PC-9 (cell line): ENCODE measurements at regions not wholly inside any gene's neighbourhood (a gene's known extent, or its start where the extent isn't known, plus 50 kb on each side); places are given as distances from the start of the nearest gene placed in this dataset.

Experiments used
- BruUV-seq: library from RNA; stranded (reverse); fragments of 400-500 nt; replicated peaks from 2 replicates; lab custom pipeline; 2021; lab: Mats Ljungman, UMichigan
- CTCF ChIA-PET: fragments of 300-600 bp; sonication (Branson Sonifier 250); formaldehyde crosslinking; loops from one replicate; lab custom pipeline; 2022; ENCODE audit warnings: antibody characterized with exemption; lab: Charles Lee
- POLR2A ChIA-PET: fragments of 300-600 bp; sonication (Branson Sonifier 250); formaldehyde crosslinking; loops from one replicate; lab custom pipeline; 2022; ENCODE audit warnings: antibody characterized with exemption; ENCODE audit not compliant: unreplicated experiment; lab: Charles Lee
- DNase-seq, 2 experiments: peaks; one replicate each; pipeline versions ENCODE4 v3.0.0 to v3.0.0-alpha.2; 2015 to 2022; ENCODE audit warnings: mixed read lengths in 1 of 2
- H2AFZ ChIP-seq: fragments of 200-600 bp; sonication (generic); 2 replicates; pipeline ENCODE4 v1.8.1; 2017; ENCODE audit warnings: antibody characterized with exemption
- H3F3A ChIP-seq: fragments of 200-600 bp; sonication (generic); 2 replicates; pipeline ENCODE4 v1.8.1; 2017; ENCODE audit warnings: antibody characterized with exemption, mild to moderate bottlenecking, low read depth; ENCODE audit not compliant: insufficient read depth
- H3K27ac ChIP-seq: fragments of 200-600 bp; sonication (generic); 2 replicates; pipeline ENCODE4 v1.6.1; 2016; ENCODE audit warnings: mixed run types
- H3K27me3 ChIP-seq: fragments of 200-600 bp; sonication (generic); 2 replicates; pipeline ENCODE4 v1.6.1; 2016; ENCODE audit warnings: low read depth, mixed run types; ENCODE audit not compliant: insufficient read depth
- H3K36me3 ChIP-seq: fragments of 200-600 bp; sonication (generic); 2 replicates; pipeline ENCODE4 v1.6.1; 2016; ENCODE audit warnings: low read depth, mixed run types
- H3K4me1 ChIP-seq: fragments of 200-600 bp; sonication (generic); replicated peaks from 2 replicates; pipeline ENCODE4 v1.6.1; 2016; ENCODE audit warnings: mixed run types; ENCODE audit not compliant: insufficient read depth
- H3K4me2 ChIP-seq: fragments of 200-600 bp; sonication (generic); 2 replicates; pipeline ENCODE4 v1.6.1; 2017; ENCODE audit warnings: mixed run types
- H3K4me3 ChIP-seq: fragments of 200-600 bp; sonication (generic); 2 replicates; pipeline ENCODE4 v1.6.1; 2016; ENCODE audit warnings: mixed run types
- H3K79me2 ChIP-seq: fragments of 200-600 bp; sonication (generic); 2 replicates; pipeline ENCODE4 v1.6.1; 2017; ENCODE audit warnings: low read depth, mixed run types
- H3K9me2 ChIP-seq: fragments of 200-600 bp; sonication (generic); 2 replicates; pipeline ENCODE4 v1.8.1; 2017; ENCODE audit warnings: mild to moderate bottlenecking; ENCODE audit not compliant: insufficient read depth
- H3K9me3 ChIP-seq: fragments of 200-600 bp; sonication (generic); 2 replicates; pipeline ENCODE4 v1.8.1; 2016; ENCODE audit warnings: low read depth; ENCODE audit not compliant: insufficient read depth
- H4K20me1 ChIP-seq: fragments of 200-600 bp; sonication (generic); 2 replicates; pipeline ENCODE4 v1.8.1; 2017; ENCODE audit not compliant: insufficient read depth
- CTCF ChIP-seq: fragments of 200-600 bp; sonication (generic); conservative IDR thresholded peaks from 2 replicates; pipeline ENCODE4 v1.6.1; 2017; ENCODE audit warnings: mixed run types, antibody characterized with exemption, mild to moderate bottlenecking, moderate library complexity
- EZH2 ChIP-seq: fragments of 200-600 bp; sonication (generic); IDR thresholded peaks from 2 replicates; pipeline ENCODE4 v1.8.0; 2017; ENCODE audit warnings: antibody characterized with exemption, low read depth
- intact Hi-C: fragments of 100-400 bp; cut with micrococcal nuclease; formaldehyde crosslinking; loops from one replicate; pipeline ENCODE4 v1.10.0; 2022; ENCODE audit not compliant: unreplicated experiment

- ChIA-PET POLR2A (no interaction called here), CTCF (no interaction called here)
- no peaks in the 10 kb centered on the region for H3K36me3 ChIP-seq
- H3K4me1 ChIP-seq = no peaks in the 10 kb centered on the region
- H3K4me2 ChIP-seq = no peak overlapping the region
- no peaks in the 10 kb centered on the region for H3K9me3 ChIP-seq
- H3F3A ChIP-seq = no peaks in the 10 kb centered on the region
- intact Hi-C loops = loop anchor here (5.0 kb wide), 1 partner anchor 206 kb away; no protein-coding TSS in a partner anchor
- TF ChIP-seq EZH2 (no peak), CTCF (no peak)
- H3K4me3 ChIP-seq = no peak overlapping the region
- H3K27me3 ChIP-seq = 0 out of 2 replicates have a peak, but pooled peaks cover 4% of the 10 kb centered on the region
- DNase-seq = no peak
- no peak overlapping the region for H3K27ac ChIP-seq
- no peaks in the 10 kb centered on the region for H4K20me1 ChIP-seq
- no peaks in the 10 kb centered on the region for H3K79me2 ChIP-seq
- no peaks in the 10 kb centered on the region for H3K9me2 ChIP-seq
- no TSS peak for BruUV-seq
- H2AFZ ChIP-seq = no peak overlapping the region
Observed at GRCh38 chr5:16346380-16346779, 119.2 kb downstream of the ZNF622 start.

GRCh38 chr5:16345454-16345853 lies 120.1 kb downstream of the ZNF622 start:
- ChIA-PET CTCF (no interaction called here), POLR2A (no interaction called here)
- BruUV-seq = no TSS peak
- Histone ChIP-seq H4K20me1 (no peaks in the 10 kb centered on the region), H3K4me1 (no peaks in the 10 kb centered on the region), H3K4me2 (no peak overlapping the region), H3K4me3 (no peak overlapping the region), H3K36me3 (no peaks in the 10 kb centered on the region), H3K79me2 (no peaks in the 10 kb centered on the region), H3F3A (no peaks in the 10 kb centered on the region), H3K9me3 (no peaks in the 10 kb centered on the region), H3K27ac (no peak overlapping the region), H3K9me2 (no peaks in the 10 kb centered on the region), H2AFZ (no peak overlapping the region), H3K27me3 (0 out of 2 replicates have a peak, but pooled peaks cover 4% of the 10 kb centered on the region)
- no peak for TF ChIP-seq CTCF
- no peak for TF ChIP-seq EZH2
- DNase-seq = no peak
- intact Hi-C loops = loop anchor here (5.0 kb wide), 1 partner anchor 207 kb away; no protein-coding TSS in a partner anchor

GRCh38 chr5:16326137-16326536 lies 139.5 kb downstream of the ZNF622 start:
- Histone ChIP-seq H3F3A (no peaks in the 10 kb centered on the region), H3K4me2 (no peak overlapping the region), H3K27me3 (peaks cover 49% of the 10 kb centered on the region), H3K79me2 (no peaks in the 10 kb centered on the region), H3K4me1 (no peaks in the 10 kb centered on the region), H3K9me3 (no peaks in the 10 kb centered on the region), H3K36me3 (no peaks in the 10 kb centered on the region), H3K9me2 (no peaks in the 10 kb centered on the region; the same call in 1 of the 2 replicates), H2AFZ (no peak overlapping the region), H4K20me1 (no peaks in the 10 kb centered on the region), H3K27ac (no peak overlapping the region), H3K4me3 (no peak overlapping the region)
- intact Hi-C loops = no loop called here
- CTCF ChIA-PET = no interaction called here
- no peak for DNase-seq
- TF ChIP-seq CTCF (no peak), EZH2 (no peak)
- BruUV-seq = no TSS peak
- POLR2A ChIA-PET = no interaction called here
